SH-SY5Y (cell line): ENCODE measurements at regions not wholly inside any gene's neighbourhood (a gene's known extent, or its start where the extent isn't known, plus 50 kb on each side); places are given as distances from the start of the nearest gene placed in this dataset.

Experiments used
- GATA2 ChIP-seq: IDR thresholded peaks from 2 replicates; pipeline ENCODE4 v1.6.1; 2011; ENCODE audit warnings: mild to moderate bottlenecking, low read depth, low read length
- GATA3 ChIP-seq: IDR thresholded peaks from 2 replicates; pipeline ENCODE4 v1.6.1; 2011; ENCODE audit warnings: low read depth, mild to moderate bottlenecking, low read length, moderate library complexity

- TF ChIP-seq GATA2 (no peak), GATA3 (no peak)
These were observed 187.5 kb upstream of the SALL3 start for GRCh38 chr18:78792094-78792493.
